SHP77 treated with DMSO at 0.1 percent for 48 hours (cell line): ENCODE measurements at regions not wholly inside any gene's neighbourhood (a gene's known extent, or its start where the extent isn't known, plus 50 kb on each side); places are given as distances from the start of the nearest gene placed in this dataset.

Experiments used
- DNase-seq: peaks from one replicate; lab custom pipeline; 2025; lab: John Stamatoyannopoulos, UW

GRCh38 chr4:3715855-3716630 lies 50.1 kb upstream of the ADRA2C start:
- no peak for DNase-seq

DNA sequence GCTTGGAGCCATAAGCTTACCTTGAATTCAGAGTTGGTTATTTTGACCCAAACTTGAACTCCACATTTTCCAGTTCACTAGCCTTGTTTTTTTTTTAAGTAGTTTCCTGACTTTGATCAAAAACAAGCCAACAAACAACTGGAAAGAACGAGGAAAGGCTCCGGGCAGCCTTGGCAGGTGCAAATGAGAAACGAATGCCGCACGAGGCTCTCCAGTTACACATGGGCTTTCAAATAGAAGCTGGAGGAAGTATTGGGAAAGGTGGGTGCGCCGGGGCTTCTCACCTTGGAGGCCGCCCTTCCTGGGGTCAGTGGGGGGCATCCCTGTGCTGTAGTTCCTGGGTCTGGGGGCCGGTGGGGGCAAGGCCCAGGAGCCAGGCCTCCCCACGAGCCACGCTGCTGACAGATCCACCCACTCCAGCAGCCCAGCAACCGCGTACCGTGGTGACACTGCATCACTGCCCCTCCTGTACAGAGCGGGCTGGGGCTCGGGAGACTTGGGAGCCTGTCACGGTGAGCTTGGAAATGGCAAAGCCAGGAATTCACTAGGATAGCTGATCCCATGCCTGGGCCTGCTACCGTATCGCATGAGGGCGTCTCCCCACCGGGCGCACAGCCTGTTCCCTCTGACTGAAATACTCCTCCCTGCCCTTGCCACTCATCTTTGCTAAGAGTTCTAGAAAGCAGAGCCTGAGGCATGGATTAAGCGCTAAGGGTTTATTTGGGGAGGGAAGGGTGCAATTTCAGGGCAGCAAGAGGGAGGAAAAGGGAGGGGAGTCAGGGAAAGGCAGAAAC lies 50.9 kb upstream of the ADRA2C start:
- no peak for DNase-seq

GRCh38 chr4:3714642-3715001 lies 51.6 kb upstream of the ADRA2C start:
- no peak for DNase-seq

DNA sequence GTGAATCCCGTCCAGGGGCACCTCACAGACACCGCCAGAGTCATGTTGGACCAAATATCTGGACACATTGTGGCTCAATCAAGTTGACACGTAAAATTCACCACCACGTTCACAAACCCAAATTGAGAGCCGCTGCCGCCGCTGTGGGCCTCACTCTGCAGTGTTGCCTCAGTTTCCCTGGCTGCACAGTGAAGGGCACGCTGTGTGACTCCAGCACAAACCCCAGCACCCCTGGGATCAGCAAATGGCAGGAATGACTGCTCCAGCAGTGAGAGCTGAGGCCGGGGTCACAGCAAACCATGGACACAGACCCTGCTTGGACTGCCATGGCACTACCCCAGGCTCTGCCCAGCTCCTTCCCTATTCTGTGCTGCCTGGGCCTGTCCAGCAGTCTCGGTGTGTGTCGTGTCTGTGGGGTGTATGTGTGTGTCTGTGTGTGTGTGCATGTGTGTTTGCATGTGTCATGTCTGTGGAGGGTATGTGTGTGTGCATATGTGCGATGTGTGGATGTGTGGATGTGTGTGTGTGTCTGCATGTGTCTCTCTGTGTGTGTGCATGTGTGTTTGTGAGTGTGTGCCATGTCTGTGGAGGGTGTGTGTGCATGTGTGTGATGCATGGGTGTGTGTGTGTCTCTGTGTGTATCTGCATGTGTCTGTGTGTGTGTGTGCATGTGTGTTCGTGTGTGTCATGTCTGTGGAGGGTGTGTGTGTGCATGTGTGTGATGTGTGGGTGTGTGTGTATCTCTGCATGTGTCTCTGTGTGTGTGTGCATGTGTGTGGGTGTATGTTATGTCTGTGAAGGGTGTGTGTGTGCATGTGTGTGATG lies 52.2 kb upstream of the ADRA2C start:
- no peak for DNase-seq

DNA sequence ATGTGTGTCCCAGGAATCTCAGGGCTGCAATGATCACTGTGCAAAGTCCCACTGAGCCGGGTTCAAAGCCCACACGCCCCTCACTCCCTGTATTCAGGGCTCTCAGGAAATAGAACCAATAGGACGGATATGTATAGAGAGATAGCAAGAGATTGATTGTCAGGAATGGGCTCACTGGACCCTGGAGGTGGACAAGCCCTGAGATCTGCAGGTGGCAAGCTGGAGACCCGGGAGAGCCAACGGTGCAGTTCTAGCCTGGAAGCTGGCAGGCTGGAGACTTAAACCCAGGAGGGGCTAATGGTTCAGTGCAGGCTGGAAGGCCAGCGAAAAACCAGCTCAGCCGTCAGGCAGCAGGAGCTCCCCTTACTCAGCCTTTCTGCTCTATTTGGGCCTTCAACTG lies 52.8 kb upstream of the ADRA2C start:
- DNase-seq = no peak

DNA sequence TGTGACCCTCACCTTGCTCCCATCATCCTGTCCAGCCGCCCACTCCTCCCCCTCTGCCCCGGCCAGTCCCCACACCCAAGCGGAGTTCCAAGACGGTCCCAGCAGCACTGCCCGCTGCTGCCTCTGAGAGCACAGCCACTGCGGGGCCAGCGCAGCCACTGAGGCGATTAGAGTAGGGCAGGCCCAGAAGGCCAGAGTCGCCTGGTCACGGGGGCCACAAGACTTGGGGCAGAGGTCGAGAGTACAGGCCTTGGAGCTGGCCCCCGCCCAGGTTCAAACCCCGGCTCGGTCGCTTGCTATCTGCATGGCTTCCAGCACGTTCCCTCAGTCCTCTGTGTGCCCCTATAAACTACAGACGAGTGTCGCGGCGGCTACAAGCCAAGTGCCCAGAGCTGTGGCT lies 53.2 kb upstream of the ADRA2C start:
- no peak for DNase-seq

DNA sequence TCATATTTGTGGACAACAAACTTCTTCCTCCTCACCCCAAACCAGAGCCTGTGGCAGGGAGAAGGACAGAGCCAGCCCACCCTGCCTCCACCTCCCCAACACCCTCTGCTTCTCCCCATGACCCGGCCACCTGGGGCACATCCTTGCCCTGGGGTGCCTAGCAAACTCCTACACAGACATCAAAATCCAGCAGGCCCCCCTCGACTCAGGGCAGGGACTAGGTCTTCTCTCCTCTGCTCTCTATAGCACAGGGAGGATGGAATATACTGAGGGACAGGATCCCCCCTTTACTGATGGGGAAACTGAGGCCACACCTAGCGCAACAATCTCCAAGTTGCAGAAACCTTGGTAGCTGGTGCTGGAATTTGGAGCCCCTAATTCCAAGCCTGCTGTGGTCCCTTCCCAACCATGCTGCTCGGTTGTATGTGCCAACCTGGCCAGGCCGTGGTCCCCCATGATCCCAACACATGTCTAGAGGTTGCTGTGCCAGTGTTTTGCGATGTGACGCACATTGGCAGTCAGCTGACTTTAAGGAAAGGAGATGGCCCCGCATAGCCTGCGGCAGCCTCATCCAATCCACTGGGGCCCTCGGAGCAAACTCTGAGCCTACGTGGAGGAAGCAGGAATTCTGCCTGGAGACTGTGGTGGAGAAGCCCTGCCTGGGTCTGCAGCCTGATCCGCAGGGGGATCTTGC lies 53.9 kb upstream of the ADRA2C start:
- DNase-seq = no peak

DNA sequence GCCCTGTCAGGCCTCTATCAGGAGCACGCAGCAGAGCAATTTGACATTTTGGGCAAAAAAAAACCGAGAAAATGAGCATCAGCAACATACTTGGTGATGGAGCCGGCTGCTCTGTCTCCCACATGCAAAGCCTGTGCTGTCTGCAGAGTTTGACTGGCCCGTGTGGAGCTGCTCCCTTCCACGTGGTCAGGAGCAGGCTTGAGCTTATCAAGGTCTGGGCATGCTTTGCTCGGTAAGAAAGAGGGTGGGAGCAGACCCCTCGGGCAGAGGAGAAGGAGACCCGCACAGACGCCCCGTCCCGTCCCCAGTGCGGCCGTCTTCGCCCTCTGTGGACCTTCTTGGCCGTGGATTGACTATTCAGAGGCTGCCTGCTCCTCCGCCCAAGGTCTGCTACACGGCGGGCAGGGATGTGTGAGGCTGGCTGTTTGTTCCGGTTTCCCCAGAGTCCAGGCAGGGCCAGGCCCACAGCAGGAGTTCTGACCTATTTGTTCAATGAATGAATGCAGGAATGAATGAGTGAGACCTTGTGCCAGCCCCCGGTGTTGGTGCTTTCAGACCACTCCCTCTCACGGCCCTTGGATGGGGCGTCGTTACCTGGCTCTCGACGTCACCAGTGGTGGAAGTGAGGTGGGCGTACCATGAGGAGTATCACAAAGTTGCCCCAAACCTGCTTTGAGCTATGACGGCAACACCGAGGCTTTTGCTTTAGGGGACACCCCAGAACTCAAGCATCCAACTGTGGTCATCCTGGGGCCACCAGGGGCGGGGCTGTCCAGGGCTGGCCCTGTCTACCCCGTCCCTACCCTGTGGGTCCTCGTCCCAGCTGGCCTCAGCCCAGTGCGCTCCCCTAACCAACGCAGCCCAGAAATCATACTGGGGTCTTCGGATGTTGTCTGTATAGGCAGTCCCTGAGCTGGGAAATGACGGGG lies 54.7 kb upstream of the ADRA2C start:
- no peak for DNase-seq

- DNase-seq = no peak
Observed at GRCh38 chr4:3710451-3711182, 55.6 kb upstream of the ADRA2C start.

DNA sequence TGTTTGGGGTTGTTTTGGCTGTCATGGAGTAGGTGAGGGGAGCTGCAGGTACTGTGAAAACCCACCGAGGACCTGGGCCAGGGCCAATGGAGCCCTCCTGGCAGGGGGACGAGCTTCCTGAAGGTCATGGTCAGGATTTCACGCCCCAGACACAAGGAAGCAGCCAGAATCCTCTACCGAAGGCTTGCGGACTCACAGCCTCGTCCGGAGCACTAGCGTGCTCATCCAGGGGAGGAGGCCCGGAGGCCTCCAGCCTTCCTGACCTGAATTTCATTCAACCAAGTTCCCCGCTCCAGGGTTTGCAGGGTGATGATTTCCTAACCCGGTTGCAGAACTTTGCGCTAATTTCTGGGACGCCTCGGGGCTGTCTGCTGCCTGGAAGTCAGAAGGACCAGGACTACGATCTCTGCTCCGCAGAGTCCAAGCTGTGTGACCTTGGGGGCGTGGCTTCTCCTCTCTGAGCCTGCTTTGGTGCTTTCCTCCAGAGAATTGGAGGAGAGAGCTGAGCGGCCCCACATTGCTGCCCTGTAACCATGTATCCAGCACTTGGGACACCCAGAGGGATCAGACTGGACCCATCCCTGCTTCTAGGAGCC lies 56.2 kb upstream of the ADRA2C start:
- DNase-seq = no peak

DNA sequence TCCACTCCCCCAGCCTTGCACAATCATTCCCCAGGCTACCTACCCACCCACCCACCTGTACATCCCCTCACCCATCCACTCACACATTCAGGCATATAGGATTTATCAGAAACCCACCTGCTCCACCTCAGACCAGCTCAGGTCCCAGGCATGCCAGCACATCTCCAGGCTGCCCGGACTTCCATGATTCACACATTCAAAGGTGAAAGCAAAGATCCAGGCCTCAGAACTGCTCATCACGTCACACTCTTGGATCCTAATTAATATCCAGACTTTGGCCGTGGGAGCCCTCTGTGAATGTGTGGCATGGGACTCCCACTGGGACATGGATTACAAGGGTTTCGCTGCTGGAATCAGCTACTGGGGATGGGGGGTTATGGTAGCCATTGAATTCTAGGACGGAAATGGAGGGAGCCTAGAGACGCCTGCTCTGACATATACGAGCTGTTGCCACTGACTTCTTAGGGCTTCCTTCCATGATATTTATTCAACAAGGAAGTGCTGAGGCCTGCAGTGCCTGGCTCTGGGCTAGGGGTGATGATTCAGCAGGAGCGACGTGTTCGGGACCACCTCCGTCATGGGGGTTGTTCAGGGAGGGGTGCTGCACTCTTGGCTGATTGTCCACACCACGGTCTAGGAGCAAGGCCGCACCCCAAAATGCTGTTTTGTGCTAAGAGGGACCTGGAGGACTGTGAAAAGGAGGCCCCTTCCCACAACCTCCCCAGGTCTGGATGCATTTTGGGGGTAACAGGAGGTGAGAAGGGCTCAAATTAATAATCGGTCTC lies 56.9 kb upstream of the ADRA2C start:
- no peak for DNase-seq

GRCh38 chr4:3708611-3709010 lies 57.6 kb upstream of the ADRA2C start:
- no peak for DNase-seq

GRCh38 chr4:3708103-3708510 lies 58.1 kb upstream of the ADRA2C start:
- DNase-seq = no peak

- DNase-seq = no peak
Observed at GRCh38 chr4:3707423-3708102, 58.6 kb upstream of the ADRA2C start.

DNA sequence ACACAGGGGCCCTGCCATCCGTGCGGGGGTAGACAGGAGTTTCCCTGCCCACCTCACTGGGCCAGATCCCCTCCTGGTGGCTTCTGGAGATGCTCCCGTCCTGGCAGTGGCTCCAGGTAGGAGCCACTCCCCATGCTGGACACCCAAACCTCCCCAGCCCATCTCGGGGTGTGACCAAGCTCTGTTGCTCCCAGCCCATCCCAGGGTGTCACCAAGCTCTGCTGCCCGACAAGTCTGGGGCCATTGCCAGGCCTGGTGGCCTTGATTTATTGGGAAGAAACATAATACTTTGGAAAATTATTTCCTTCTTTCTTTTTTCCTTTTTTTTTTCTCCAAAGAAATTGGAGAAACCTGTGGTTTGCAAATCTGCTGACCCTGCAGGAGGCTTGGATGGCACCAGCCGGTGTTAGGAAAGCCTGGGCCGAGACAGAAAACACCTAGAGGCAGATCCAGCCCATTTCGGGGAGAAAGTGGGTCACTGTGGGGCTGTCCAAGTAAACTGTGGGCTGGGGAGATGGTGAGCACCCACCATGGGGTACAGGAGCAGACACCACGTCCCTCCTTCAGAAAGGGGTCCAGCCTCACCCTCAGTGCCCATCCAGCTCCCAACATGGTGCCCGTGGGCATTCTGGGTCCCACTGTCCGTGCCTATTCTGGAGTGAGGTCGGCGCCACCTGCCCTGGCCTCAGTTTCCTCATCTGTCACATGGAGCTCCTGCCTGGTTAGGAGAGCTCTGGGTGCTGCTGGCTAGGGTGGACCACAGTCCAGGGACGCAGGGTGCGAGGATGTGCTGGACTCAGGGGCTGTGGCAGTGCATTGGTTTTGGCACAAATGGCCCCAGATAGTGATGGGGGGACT lies 59.4 kb upstream of the ADRA2C start:
- DNase-seq = no peak

- no peak for DNase-seq
Observed at GRCh38 chr4:3706111-3706511, 60.1 kb upstream of the ADRA2C start.

DNA sequence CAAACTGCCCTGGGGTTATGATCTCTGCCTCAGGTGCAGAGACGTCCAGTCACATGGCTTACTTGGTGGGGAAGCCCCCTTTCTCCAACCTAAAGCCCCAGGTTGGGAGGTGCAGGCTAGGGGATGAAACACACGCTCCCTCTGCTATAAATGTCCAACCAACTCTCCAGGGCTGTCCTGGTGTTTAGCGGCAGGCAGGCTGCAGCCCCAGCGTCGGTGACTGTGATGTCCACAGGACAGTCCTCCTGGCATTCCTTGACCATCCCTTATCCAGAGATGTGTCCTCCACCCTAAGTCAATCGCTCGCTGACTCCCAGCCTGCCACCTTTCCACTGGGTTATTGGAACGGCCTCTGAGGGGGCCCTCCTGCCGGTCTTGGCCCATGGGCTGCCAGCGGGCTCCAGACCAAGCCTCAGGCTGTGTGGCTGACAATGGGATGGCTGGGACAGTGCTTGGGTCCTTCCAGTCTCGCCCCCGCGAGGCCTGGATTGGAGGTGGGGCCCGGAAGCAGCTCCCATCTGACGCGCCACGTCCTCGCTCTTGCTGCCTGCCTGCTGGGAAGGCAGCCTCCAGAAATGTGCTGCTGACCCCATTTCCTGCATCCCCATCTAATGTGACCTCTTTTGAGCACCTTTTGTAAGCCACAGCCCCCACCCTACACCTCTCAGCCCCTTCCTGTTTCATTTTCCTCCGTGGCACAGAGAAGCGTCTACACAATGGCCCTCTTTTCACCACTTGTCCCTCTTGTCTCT lies 60.8 kb upstream of the ADRA2C start:
- DNase-seq = no peak
